DND-41 (cell line): ENCODE measurements at regions not wholly inside any gene's neighbourhood (a gene's known extent, or its start where the extent isn't known, plus 50 kb on each side); places are given as distances from the start of the nearest gene placed in this dataset.

Experiments used
- ATAC-seq: fragments of 200-7000 bp; cut with Tn5 transposase; 3 replicates; pipeline ENCODE4 v1.9.1; 2021; ENCODE audit warnings: low read depth; ENCODE audit not compliant: insufficient read depth
- DNase-seq: peaks from one replicate; pipeline ENCODE4 v3.0.0-alpha.2; 2020
- H2AFZ ChIP-seq: 2 replicates; pipeline ENCODE4 v1.6.0; 2012; ENCODE audit warnings: low read depth, low read length
- H3K27ac ChIP-seq: 2 replicates; pipeline ENCODE4 v1.5.1; 2012; ENCODE audit warnings: low read length, inconsistent platforms
- H3K27me3 ChIP-seq: fragments of 200-600 bp; sonication (generic); 2 replicates; pipeline ENCODE4 v1.6.0; 2012; ENCODE audit warnings: low read length, mild to moderate bottlenecking, inconsistent platforms; ENCODE audit not compliant: insufficient read depth, poor library complexity
- H3K36me3 ChIP-seq: 2 replicates; pipeline ENCODE4 v1.5.1; 2012; ENCODE audit warnings: low read length, inconsistent platforms; ENCODE audit not compliant: insufficient read depth
- H3K4me1 ChIP-seq: 2 replicates; pipeline ENCODE4 v1.5.1; 2012; ENCODE audit warnings: mild to moderate bottlenecking, low read length; ENCODE audit not compliant: insufficient read depth
- H3K4me2 ChIP-seq: 2 replicates; pipeline ENCODE4 v1.6.0; 2012; ENCODE audit warnings: mild to moderate bottlenecking, moderate library complexity, low read length, inconsistent platforms; ENCODE audit not compliant: insufficient read depth
- H3K4me3 ChIP-seq, 2 experiments: fragments of 200-600 bp in 1 of 2; shearing (Covaris generic) in 1 of 2; 2 replicates each; pipeline ENCODE4 v1.5.1; 2012 to 2016; ENCODE audit warnings: inconsistent platforms in 2 of 2, low read length in 2 of 2, mild to moderate bottlenecking in 2 of 2, low read depth in 1 of 2, moderate library complexity in 1 of 2
- H3K79me2 ChIP-seq: 2 replicates; pipeline ENCODE4 v1.6.0; 2012; ENCODE audit warnings: low read length, inconsistent platforms; ENCODE audit not compliant: insufficient read depth
- H3K9ac ChIP-seq: 2 replicates; pipeline ENCODE4 v1.6.0; 2012; ENCODE audit warnings: low read depth, mild to moderate bottlenecking, inconsistent platforms, low read length, moderate library complexity
- H3K9me3 ChIP-seq: 2 replicates; pipeline ENCODE4 v1.5.1; 2012; ENCODE audit warnings: low read length, moderate library complexity, mild to moderate bottlenecking, inconsistent platforms; ENCODE audit not compliant: insufficient read depth, severe bottlenecking
- H4K20me1 ChIP-seq: 2 replicates; pipeline ENCODE4 v1.6.0; 2012; ENCODE audit warnings: low read length; ENCODE audit not compliant: insufficient read depth
- EZH2 ChIP-seq: IDR thresholded peaks from 3 replicates; pipeline ENCODE4 v1.6.1; 2012; ENCODE audit warnings: borderline replicate concordance, low read depth, mild to moderate bottlenecking, moderate library complexity, low read length, inconsistent platforms; ENCODE audit not compliant: severe bottlenecking
- TF ChIP-seq, protein P1 (sequence below): IDR thresholded peaks from 2 replicates; pipeline ENCODE4 v1.5.1; 2012; ENCODE audit warnings: borderline replicate concordance, low read length, moderate library complexity, mild to moderate bottlenecking; ENCODE audit not compliant: poor library complexity, severe bottlenecking; ENCODE audit errors: extremely low read depth

GRCh38 chr2:150020221-150020620, 432.6 kb upstream of the MMADHC start:
- H3K79me2 ChIP-seq = no peaks in the 10 kb centered on the region

GRCh38 chr2:150019063-150019462, 431.5 kb upstream of the MMADHC start:
- no peak overlapping the region for H3K4me3 ChIP-seq
- H3K4me1 ChIP-seq = no peaks in the 10 kb centered on the region

More at GRCh38 chr2:150020221-150020620, 432.6 kb upstream of the MMADHC start:
- no peak overlapping the region for H3K27ac ChIP-seq
- DNase-seq (no peak), ATAC-seq (no peak)
- TF ChIP-seq EZH2 = no peak
- TF ChIP-seq, protein P1, sequence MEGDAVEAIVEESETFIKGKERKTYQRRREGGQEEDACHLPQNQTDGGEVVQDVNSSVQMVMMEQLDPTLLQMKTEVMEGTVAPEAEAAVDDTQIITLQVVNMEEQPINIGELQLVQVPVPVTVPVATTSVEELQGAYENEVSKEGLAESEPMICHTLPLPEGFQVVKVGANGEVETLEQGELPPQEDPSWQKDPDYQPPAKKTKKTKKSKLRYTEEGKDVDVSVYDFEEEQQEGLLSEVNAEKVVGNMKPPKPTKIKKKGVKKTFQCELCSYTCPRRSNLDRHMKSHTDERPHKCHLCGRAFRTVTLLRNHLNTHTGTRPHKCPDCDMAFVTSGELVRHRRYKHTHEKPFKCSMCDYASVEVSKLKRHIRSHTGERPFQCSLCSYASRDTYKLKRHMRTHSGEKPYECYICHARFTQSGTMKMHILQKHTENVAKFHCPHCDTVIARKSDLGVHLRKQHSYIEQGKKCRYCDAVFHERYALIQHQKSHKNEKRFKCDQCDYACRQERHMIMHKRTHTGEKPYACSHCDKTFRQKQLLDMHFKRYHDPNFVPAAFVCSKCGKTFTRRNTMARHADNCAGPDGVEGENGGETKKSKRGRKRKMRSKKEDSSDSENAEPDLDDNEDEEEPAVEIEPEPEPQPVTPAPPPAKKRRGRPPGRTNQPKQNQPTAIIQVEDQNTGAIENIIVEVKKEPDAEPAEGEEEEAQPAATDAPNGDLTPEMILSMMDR = no peak
- H3K9me3 ChIP-seq = no peaks in the 10 kb centered on the region
- H4K20me1 ChIP-seq = no peaks in the 10 kb centered on the region
- no peaks in the 10 kb centered on the region for H3K4me1 ChIP-seq
- no peak overlapping the region for H3K4me3 ChIP-seq
- no peaks in the 10 kb centered on the region for H3K36me3 ChIP-seq
- no peaks in the 10 kb centered on the region for H3K27me3 ChIP-seq
- no peak overlapping the region for H2AFZ ChIP-seq
- H3K9ac ChIP-seq = no peak overlapping the region
- H3K4me2 ChIP-seq = no peak overlapping the region

DNA sequence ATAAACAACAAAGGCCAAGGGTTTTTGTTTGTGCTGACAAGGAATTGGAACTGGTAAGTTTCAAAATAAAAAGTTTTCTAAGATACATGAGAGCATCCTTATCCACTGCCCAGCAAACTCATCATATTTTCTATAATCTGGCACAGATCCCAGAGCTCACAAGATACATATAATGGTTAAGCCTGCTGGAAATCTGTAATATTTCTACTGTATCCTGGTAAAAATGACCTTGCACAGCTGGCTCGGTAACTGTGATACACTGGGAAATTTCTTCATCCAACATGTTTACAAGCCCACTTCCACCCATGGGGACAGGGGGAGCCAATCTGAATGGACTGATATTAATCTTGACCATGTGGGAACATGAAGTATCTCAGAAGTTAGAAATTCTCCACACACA, 425.4 kb upstream of the MMADHC start:
- no peaks in the 10 kb centered on the region for H3K4me1 ChIP-seq
- no peak overlapping the region for H2AFZ ChIP-seq
- DNase-seq (no peak), ATAC-seq (no peak)
- no peaks in the 10 kb centered on the region for H3K36me3 ChIP-seq
- no peaks in the 10 kb centered on the region for H4K20me1 ChIP-seq
- H3K4me3 ChIP-seq = no peak overlapping the region
- H3K27ac ChIP-seq = no peak overlapping the region
- no peaks in the 10 kb centered on the region for H3K9me3 ChIP-seq
- TF ChIP-seq EZH2 = no peak
- TF ChIP-seq, protein P1 = no peak
- no peaks in the 10 kb centered on the region for H3K79me2 ChIP-seq
- no peak overlapping the region for H3K9ac ChIP-seq
- H3K4me2 ChIP-seq = no peak overlapping the region
- H3K27me3 ChIP-seq = no peaks in the 10 kb centered on the region

More at GRCh38 chr2:150019063-150019462, 431.5 kb upstream of the MMADHC start:
- Histone ChIP-seq H3K27ac (no peak overlapping the region), H3K27me3 (no peaks in the 10 kb centered on the region), H4K20me1 (no peaks in the 10 kb centered on the region), H3K36me3 (no peaks in the 10 kb centered on the region), H3K79me2 (no peaks in the 10 kb centered on the region), H3K4me2 (no peak overlapping the region), H3K9me3 (no peaks in the 10 kb centered on the region), H2AFZ (no peak overlapping the region), H3K9ac (no peak overlapping the region)
- no peak for ATAC-seq
- DNase-seq = no peak
- TF ChIP-seq, protein P1 = no peak
- TF ChIP-seq EZH2 = no peak

DNA sequence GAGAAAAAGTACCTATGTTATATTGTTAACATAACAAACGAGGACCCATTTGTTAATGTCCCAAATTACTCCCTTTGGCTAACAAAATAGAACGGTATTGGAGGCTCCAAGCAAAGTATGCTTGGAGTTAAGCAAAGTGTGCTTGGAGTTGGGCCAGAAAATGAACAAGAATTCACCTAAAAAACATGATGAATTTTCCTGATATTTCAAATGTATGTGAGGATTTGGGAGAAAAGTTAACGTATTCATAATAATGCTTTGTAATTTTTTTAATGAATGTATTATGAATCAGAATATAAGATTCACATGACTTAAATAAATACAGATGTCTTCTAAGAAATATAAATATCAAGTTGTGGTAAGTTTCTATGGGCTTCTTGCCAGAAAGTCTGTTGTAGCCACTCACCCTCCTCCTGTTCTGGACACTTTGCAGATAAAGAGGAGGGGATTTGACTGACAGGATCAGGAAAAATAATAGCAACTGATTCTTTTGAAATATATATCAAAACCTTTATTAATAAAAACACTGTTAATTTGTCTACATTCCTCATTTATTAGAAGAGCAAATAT, 423.7 kb upstream of the MMADHC start:
- TF ChIP-seq, protein P1 = no peak
- no peak for TF ChIP-seq EZH2
- no peak for DNase-seq
- no peaks in the 10 kb centered on the region for H3K9me3 ChIP-seq
- H3K4me2 ChIP-seq = no peak overlapping the region
- no peaks in the 10 kb centered on the region for H4K20me1 ChIP-seq
- no peaks in the 10 kb centered on the region for H3K27me3 ChIP-seq
- H3K4me1 ChIP-seq = no peaks in the 10 kb centered on the region
- H3K9ac ChIP-seq = no peak overlapping the region
- no peak overlapping the region for H2AFZ ChIP-seq
- H3K79me2 ChIP-seq = no peaks in the 10 kb centered on the region
- H3K4me3 ChIP-seq = no peak overlapping the region
- no peaks in the 10 kb centered on the region for H3K36me3 ChIP-seq
- no peak for ATAC-seq
- H3K27ac ChIP-seq = no peak overlapping the region
